Cardiac fibroblast (primary cell): ENCODE measurements at regions not wholly inside any gene's neighbourhood (a gene's known extent, or its start where the extent isn't known, plus 50 kb on each side); places are given as distances from the start of the nearest gene placed in this dataset.

Source experiments
- DNase-seq, 2 donors: peaks; one replicate each; pipeline versions ENCODE4 v3.0.0 to v3.0.0-alpha.2; 2010; ENCODE audit warnings: low read depth in 2 of 2
- H3K4me3 ChIP-seq, 2 donors: replicated peaks in 1 of 2; 1 replicate in 1 of 2; 2 replicates in 1 of 2; pipeline ENCODE4 v1.5.1; 2011; ENCODE audit warnings: low read depth in 2 of 2, low read length in 2 of 2, mild to moderate bottlenecking in 2 of 2, moderate library complexity in 1 of 2
- TF ChIP-seq, protein P1 (sequence below): IDR thresholded peaks from one replicate; pipeline ENCODE4 v1.5.1; 2011; ENCODE audit warnings: low read depth, mild to moderate bottlenecking, low read length, inconsistent platforms

DNA sequence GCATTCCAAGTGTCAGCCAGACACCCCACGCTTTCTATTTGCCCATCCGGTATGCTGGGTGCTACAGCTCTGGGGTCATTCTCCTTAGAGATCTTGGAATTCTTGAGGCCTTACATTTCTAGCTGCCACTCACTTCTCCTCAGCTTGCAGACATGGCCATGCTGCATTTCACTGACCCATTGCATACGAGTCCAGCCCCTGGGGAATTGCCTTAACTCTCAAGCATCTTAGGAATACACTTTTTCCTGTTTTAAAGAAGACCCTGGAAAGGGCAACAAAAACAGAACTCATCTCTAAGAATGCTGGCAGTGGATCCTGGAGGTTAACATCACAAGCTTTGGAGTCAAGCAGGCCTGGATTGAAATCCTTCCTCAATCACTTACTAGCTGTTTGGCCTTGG, 122.0 kb upstream of the LNX1 start:
- DNase-seq, result peak in 1 of 2 donors; percentile 61
- H3K4me3 ChIP-seq, result no peak overlapping the region
- TF ChIP-seq, protein P1, sequence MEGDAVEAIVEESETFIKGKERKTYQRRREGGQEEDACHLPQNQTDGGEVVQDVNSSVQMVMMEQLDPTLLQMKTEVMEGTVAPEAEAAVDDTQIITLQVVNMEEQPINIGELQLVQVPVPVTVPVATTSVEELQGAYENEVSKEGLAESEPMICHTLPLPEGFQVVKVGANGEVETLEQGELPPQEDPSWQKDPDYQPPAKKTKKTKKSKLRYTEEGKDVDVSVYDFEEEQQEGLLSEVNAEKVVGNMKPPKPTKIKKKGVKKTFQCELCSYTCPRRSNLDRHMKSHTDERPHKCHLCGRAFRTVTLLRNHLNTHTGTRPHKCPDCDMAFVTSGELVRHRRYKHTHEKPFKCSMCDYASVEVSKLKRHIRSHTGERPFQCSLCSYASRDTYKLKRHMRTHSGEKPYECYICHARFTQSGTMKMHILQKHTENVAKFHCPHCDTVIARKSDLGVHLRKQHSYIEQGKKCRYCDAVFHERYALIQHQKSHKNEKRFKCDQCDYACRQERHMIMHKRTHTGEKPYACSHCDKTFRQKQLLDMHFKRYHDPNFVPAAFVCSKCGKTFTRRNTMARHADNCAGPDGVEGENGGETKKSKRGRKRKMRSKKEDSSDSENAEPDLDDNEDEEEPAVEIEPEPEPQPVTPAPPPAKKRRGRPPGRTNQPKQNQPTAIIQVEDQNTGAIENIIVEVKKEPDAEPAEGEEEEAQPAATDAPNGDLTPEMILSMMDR, result no peak

DNA sequence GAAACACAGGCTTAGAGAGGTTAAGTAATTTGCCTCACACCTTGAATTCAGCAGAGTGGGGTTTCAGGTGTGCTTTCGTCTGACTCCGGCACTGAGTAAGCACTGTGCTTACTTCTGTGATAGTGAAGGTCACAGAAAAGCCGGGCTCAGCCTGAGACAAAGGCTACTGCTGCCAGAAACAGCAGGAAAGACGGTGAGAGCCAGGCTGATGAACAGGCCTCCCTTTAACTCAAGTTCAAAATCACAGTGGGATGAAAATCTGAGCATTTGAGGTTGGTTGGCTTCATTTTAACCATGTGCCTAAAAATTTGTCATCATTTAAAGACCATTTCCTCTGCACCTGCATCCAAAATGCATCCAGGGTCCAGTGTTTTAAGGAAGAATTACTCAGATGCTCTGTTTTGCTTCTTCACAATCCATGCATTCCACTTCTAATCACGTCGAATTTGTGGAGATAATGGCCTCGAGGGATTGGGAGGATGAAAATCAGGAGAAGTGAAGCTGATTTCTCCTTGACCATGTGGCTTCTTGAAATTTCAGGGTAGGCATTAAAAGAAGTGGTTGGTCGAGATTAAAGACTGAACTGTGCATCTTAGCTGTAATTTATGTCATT, 121.2 kb upstream of the LNX1 start:
- no peak overlapping the region for H3K4me3 ChIP-seq
- DNase-seq, result no peak
- TF ChIP-seq, protein P1, result no peak

DNA sequence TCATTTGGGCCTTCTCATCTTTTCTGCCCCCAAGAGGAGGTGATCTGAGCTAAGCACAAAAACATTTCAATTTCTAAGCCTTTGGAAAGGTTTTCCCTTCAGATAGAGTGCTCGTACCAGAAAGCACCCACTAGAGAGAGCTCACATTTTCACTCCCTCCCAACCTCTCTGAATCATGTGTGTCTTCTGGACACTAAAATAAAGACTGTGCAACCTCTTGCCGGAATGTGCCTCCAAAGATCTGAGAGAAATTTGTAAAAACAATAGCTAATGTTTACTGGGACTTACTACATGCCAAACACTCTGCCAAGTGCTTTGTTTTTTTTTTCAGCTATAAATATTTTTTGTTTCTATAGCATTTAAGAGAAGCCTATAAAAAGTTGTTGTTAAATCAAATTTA, 120.6 kb upstream of the LNX1 start:
- TF ChIP-seq, protein P1, result no peak
- peak; percentile 47 to 73 for DNase-seq
- H3K4me3 ChIP-seq, result no peak overlapping the region

DNA sequence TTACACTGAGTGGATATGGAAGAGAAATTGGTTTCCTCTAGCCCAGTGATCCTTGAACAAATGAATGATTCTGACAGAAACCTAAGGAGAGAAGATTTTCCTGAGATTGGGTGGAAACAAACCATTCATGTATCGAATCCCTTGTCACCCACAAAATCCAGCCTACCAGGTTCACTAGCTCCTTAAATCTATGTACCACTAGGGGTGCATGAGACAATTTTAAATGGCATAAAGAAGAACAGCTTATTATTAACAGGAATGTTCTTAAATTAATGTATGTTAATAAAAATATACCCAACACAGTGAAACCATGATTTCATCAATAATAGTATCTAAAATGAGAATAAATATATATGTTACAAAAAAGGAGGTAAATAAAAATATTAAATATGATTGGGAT, 118.4 kb upstream of the LNX1 start:
- no peak overlapping the region for H3K4me3 ChIP-seq
- no peak for DNase-seq
- TF ChIP-seq, protein P1, result peak; percentile 32

DNA sequence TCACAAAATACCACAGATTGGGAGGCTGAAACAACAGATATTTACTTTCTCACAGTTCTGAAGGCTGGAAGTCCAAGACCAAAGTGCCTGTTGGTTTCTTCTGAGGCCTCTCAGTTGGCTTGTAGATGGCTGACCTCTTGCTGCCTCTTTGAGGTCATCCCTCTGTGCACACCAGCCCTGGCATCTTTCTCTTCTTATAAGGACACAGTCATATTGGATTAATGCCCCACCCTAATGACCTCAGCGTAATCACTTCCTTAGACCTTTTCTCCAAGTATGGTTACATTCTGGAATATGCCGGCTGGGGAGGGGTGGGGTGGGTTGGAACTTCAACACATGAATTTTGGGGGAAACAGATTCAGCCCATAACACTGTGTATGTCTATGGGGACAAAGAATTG, 116.2 kb upstream of the LNX1 start:
- TF ChIP-seq, protein P1, result no peak
- no peak for DNase-seq

DNA sequence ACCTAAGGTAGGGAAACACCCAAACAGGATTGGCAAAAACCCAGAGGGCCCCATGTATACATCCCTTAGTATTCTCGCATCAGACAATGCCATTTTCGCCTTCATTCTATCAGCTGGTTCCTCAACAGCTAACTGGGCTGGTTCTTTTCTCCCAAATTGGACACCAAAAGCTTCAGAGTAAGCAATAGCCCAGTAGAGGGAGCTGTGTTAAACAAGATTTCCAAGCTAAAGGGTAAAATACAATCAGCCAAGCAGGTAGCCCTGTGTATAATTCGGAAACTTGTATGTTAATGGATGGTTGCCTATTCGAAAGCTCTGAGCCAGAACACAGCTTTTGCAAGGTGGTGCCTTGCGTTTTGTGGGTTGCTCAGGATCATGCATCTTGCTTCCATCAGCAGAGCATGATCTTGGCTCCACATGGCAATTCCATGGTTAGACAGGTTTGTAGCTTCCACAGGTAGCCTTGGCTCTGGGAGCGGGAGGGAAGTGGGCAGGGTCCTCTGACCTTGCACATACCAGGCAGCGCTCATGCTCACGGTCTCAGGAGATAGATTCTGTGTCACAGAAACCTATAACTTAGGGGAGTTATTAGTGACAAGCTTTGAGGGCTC, 115.2 kb upstream of the LNX1 start:
- TF ChIP-seq, protein P1, result peak; percentile 76
- DNase-seq, result peak; percentile 86 to 87
- no peak overlapping the region for H3K4me3 ChIP-seq

More for the DNA sequence above, 116.2 kb upstream of the LNX1 start:
- H3K4me3 ChIP-seq, result no peak overlapping the region
